ENCODE measurements at regions not wholly inside any gene's neighbourhood (a gene's known extent, or its start where the extent isn't known, plus 50 kb on each side); places are given as distances from the start of the nearest gene placed in this dataset.

DNA sequence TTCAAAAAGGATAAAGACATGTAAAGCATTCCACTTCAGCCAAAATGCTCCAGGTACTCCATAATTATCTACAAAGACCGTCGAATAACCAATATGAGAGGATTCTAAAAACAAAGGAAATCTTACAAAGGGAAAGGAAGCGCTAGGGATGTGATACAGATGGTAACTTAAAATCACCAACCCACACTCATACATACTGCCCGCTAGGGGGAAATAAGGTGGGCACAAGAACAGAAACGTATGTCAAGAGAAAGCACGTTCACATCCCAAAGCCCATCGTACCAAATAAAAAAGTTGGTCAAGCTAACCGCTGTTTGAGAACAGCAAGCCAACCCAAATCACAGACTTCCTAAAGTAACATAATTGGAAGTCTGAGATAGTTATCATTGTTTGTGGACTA lies 429.4 kb downstream of the SHQ1 start:
- TF ChIP-seq, protein P1, sequence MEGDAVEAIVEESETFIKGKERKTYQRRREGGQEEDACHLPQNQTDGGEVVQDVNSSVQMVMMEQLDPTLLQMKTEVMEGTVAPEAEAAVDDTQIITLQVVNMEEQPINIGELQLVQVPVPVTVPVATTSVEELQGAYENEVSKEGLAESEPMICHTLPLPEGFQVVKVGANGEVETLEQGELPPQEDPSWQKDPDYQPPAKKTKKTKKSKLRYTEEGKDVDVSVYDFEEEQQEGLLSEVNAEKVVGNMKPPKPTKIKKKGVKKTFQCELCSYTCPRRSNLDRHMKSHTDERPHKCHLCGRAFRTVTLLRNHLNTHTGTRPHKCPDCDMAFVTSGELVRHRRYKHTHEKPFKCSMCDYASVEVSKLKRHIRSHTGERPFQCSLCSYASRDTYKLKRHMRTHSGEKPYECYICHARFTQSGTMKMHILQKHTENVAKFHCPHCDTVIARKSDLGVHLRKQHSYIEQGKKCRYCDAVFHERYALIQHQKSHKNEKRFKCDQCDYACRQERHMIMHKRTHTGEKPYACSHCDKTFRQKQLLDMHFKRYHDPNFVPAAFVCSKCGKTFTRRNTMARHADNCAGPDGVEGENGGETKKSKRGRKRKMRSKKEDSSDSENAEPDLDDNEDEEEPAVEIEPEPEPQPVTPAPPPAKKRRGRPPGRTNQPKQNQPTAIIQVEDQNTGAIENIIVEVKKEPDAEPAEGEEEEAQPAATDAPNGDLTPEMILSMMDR (IDR thresholded peaks at IDR 0.05), result no peak
- TF ChIP-seq POLR2A (IDR thresholded peaks at IDR 0.05), result no peak
